ENCODE measurements at regions not wholly inside any gene's neighbourhood (a gene's known extent, or its start where the extent isn't known, plus 50 kb on each side); places are given as distances from the start of the nearest gene placed in this dataset.

- TF ChIP-seq ZFX (IDR thresholded peaks at IDR 0.05; ENCODE audit: borderline replicate concordance) = no peak
- TF ChIP-seq CTCF (IDR thresholded peaks at IDR 0.05) = no peak
- no peak overlapping the region for H3K27ac ChIP-seq
Measured at GRCh38 chr5:136521696-136522095, 156.4 kb upstream of the TRPC7 start.

DNA sequence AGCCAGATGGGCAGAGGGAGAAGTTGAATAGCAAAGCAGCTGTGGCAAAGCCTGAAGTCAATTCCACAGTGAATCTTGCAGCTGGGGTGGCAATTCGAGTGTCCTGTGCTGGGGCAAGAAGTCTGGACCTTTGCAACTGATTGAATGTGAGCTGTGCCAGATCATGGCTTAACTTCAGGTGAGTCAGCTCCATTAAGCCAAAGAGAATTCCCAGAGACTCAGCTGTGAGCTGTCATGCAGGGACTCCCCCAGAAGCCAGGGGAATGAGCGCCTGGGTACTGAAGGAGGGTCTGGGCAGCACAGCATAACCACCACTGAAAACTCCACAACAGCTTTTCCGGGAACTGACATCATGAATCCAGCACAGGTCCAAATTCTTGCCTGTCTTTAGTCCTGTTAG lies 153.5 kb upstream of the TRPC7 start:
- no peak for TF ChIP-seq CTCF (IDR thresholded peaks at IDR 0.05)
- TF ChIP-seq ZFX (IDR thresholded peaks at IDR 0.05; ENCODE audit: borderline replicate concordance) = no peak
- H3K27ac ChIP-seq = no peak overlapping the region

- TF ChIP-seq CTCF (IDR thresholded peaks at IDR 0.05) = no peak
- TF ChIP-seq ZFX (IDR thresholded peaks at IDR 0.05; ENCODE audit: borderline replicate concordance) = no peak
- H3K27ac ChIP-seq = no peak overlapping the region
Measured at GRCh38 chr5:136518174-136518573, 152.8 kb upstream of the TRPC7 start.

DNA sequence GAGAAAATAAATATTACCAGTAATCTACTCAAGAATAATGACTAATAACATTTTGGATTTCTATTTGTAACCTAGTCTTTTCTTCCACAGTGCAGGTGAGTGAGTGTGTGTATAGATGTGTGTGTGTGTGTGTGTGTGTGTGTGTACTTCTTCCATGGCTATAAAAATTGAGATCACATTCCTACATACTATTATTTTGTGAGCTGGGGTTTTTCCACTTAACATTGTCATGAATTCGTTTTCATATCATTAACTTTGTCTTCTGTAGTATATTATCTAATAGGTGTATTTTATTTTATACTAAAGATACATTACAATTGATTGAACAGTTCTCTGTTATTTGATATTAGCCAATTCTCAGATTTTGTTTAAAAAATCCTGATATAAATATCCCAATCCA lies 152.4 kb upstream of the TRPC7 start:
- no peak overlapping the region for H3K27ac ChIP-seq
- TF ChIP-seq CTCF (IDR thresholded peaks at IDR 0.05) = no peak
- TF ChIP-seq ZFX (IDR thresholded peaks at IDR 0.05; ENCODE audit: borderline replicate concordance) = no peak

DNA sequence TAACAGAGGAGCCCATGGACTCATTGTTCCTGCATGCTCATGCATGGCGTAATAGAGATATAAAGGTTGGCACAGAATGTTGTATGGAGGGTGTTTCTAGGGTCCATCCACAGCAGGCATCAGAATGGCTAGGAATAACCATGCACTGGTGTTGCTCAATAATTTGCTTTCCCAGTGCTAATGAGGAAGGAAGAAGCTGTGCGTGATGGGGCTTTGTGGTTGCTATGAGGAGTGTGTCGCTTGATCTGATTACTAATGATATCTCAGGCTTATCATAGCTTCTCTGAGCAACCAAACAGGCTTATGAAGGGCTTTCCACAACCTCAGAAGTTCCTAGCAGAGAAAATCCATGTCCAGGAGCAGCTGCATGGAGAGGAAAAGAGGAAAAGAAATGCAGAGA lies 151.3 kb upstream of the TRPC7 start:
- H3K27ac ChIP-seq = no peak overlapping the region
- no peak for TF ChIP-seq CTCF (IDR thresholded peaks at IDR 0.05)
- no peak for TF ChIP-seq ZFX (IDR thresholded peaks at IDR 0.05; ENCODE audit: borderline replicate concordance)

DNA sequence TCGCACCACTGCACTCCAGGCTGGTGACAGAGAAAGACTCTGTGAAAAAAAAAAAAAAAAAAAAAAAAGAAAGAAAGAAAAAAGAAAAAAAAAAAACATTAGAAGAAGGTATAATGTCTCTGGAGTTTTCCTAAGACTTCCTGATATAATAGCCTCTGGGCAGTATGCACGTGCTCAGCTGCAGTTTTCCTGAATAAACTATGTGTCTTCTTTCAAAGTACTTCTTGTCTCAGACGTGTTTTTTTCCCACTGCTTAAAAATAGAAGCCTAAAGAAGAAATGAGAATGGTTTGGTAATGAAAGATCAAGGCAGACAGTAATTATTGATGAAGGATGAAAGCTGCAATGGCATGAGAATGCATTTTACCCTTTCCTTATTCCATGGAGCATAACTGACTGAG lies 148.1 kb upstream of the TRPC7 start:
- TF ChIP-seq CTCF (IDR thresholded peaks at IDR 0.05) = no peak
- no peak for TF ChIP-seq ZFX (IDR thresholded peaks at IDR 0.05; ENCODE audit: borderline replicate concordance)
- no peak overlapping the region for H3K27ac ChIP-seq

DNA sequence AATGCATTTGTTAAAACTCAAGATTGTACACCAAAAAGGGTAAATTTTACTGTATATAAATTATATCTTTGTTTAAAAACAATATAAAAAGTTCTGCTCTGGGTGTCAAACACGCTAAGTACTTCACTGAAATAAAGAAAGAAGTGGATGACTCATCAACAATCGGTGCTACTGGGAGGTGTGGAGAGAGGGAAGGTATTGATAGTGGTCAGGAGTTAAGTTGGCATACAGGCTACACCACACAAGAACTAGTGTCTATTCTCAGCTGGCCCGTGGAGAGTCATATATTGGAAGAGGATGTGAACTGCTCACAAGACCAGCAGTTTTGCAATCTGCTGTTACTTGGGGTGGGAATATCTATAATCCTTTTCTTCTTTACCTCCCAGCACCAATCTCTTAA lies 145.7 kb upstream of the TRPC7 start:
- H3K27ac ChIP-seq = no peak overlapping the region
- TF ChIP-seq CTCF (IDR thresholded peaks at IDR 0.05) = no peak
- no peak for TF ChIP-seq ZFX (IDR thresholded peaks at IDR 0.05; ENCODE audit: borderline replicate concordance)

All from 22Rv1 (cell line).